Thyroid gland (tissue), 4 donors: ENCODE measurements at regions not wholly inside any gene's neighbourhood (a gene's known extent, or its start where the extent isn't known, plus 50 kb on each side); places are given as distances from the start of the nearest gene placed in this dataset.

Source experiments
- POLR2A ChIP-seq, 2 donors: fragments of 450-650 bp; IDR thresholded peaks; one replicate each; pipeline ENCODE4 v1.6.1; 2017; ENCODE audit warnings: antibody characterized with exemption in 2 of 2, mild to moderate bottlenecking in 2 of 2, moderate library complexity in 1 of 2
- TF ChIP-seq, protein P1 (sequence below), 6 experiments: fragments of 200-600 bp in 3 of 6; fragments of 450-650 bp in 3 of 6; sonication (generic) in 3 of 6; IDR thresholded peaks; one replicate each; pipeline ENCODE4 v1.5.1; 2016 to 2019; ENCODE audit warnings: antibody characterized with exemption in 6 of 6, mild to moderate bottlenecking in 2 of 6, inconsistent platforms in 1 of 6, moderate library complexity in 1 of 6

GRCh38 chr2:204298404-204298803 lies 246.9 kb upstream of the PARD3B start:
- TF ChIP-seq, protein P1, sequence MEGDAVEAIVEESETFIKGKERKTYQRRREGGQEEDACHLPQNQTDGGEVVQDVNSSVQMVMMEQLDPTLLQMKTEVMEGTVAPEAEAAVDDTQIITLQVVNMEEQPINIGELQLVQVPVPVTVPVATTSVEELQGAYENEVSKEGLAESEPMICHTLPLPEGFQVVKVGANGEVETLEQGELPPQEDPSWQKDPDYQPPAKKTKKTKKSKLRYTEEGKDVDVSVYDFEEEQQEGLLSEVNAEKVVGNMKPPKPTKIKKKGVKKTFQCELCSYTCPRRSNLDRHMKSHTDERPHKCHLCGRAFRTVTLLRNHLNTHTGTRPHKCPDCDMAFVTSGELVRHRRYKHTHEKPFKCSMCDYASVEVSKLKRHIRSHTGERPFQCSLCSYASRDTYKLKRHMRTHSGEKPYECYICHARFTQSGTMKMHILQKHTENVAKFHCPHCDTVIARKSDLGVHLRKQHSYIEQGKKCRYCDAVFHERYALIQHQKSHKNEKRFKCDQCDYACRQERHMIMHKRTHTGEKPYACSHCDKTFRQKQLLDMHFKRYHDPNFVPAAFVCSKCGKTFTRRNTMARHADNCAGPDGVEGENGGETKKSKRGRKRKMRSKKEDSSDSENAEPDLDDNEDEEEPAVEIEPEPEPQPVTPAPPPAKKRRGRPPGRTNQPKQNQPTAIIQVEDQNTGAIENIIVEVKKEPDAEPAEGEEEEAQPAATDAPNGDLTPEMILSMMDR (IDR thresholded peaks at IDR 0.05), result no peak
- no peak for TF ChIP-seq POLR2A (IDR thresholded peaks at IDR 0.05)
